Ovary (tissue), 3 donors: ENCODE measurements at regions not wholly inside any gene's neighbourhood (a gene's known extent, or its start where the extent isn't known, plus 50 kb on each side); places are given as distances from the start of the nearest gene placed in this dataset.

Experiments used
- CTCF ChIP-seq, 3 donors: fragments of 450-650 bp in 2 of 3; fragments of 200-600 bp in 1 of 3; IDR thresholded peaks; one replicate each; pipeline versions ENCODE4 v1.5.1 to v1.8.0; 2016 to 2022; ENCODE audit warnings: antibody characterized with exemption in 3 of 3, mild to moderate bottlenecking in 1 of 3
- POLR2A ChIP-seq: fragments of 450-650 bp; IDR thresholded peaks from one replicate; pipeline ENCODE4 v1.6.1; 2017; ENCODE audit warnings: antibody characterized with exemption, mild to moderate bottlenecking, moderate library complexity
- donor health status: DM: no; HTN: no; CAD: no.

GRCh38 chr3:166879661-166880060, 500.4 kb downstream of the ZBBX start:
- no peak for TF ChIP-seq POLR2A
- no peak for TF ChIP-seq CTCF (IDR thresholded peaks at IDR 0.05)
